Psoas muscle (tissue), 7 donors: ENCODE measurements at regions not wholly inside any gene's neighbourhood (a gene's known extent, or its start where the extent isn't known, plus 50 kb on each side); places are given as distances from the start of the nearest gene placed in this dataset.

Experiments used
- ATAC-seq, 4 donors: fragments of 200-7000 bp; cut with Tn5 transposase; one replicate each; pipeline ENCODE4 v1.9.1; 2020; ENCODE audit warnings: moderate library complexity in 3 of 4, mild to moderate bottlenecking in 2 of 4
- DNase-seq, 2 donors: peaks; one replicate each; pipeline ENCODE4 v3.0.0-alpha.2; 2020
- H3K27ac ChIP-seq: fragments of 200-600 bp; one replicate; pipeline ENCODE4 v1.8.0; 2022
- H3K27me3 ChIP-seq, 3 donors: fragments of 200-600 bp in 1 of 3; one replicate each; pipeline versions ENCODE4 v1.6.1 to v1.8.0; 2013 to 2022; ENCODE audit warnings: low read length in 2 of 3, mild to moderate bottlenecking in 2 of 3, moderate library complexity in 1 of 3; ENCODE audit not compliant: insufficient read depth in 3 of 3
- H3K36me3 ChIP-seq, 2 donors: fragments of 200-600 bp in 1 of 2; one replicate each; pipeline versions ENCODE4 v1.6.1 to v1.8.0; 2013 to 2022; ENCODE audit warnings: low read depth in 1 of 2, mild to moderate bottlenecking in 1 of 2, moderate library complexity in 1 of 2; ENCODE audit not compliant: insufficient read depth in 1 of 2
- H3K4me1 ChIP-seq: fragments of 200-600 bp; one replicate; pipeline ENCODE4 v1.8.0; 2022
- H3K4me3 ChIP-seq: fragments of 200-600 bp; one replicate; pipeline ENCODE4 v1.8.0; 2022; ENCODE audit warnings: mild to moderate bottlenecking
- H3K9me3 ChIP-seq: fragments of 200-600 bp; one replicate; pipeline ENCODE4 v1.8.0; 2022
- WGBS, 3 donors: extraction: QIAGEN DNeasy Blood & Tissue Kit; methylation state at CpG; one replicate each; pipeline versions ENCODE4 v1.1.6 to v1.1.7; 2013; 5-methylcytosine and 5-hydroxymethylcytosine counted together
- intact Hi-C, 2 donors: fragments of 100-400 bp; cut with DNase I; formaldehyde crosslinking; loops; one replicate each; pipeline versions ENCODE4 v1.11.0 to v1.14.2; 2022
- TF ChIP-seq, protein P1 (sequence below): fragments of 200-600 bp; IDR thresholded peaks from one replicate; pipeline ENCODE4 v1.8.0; 2022; ENCODE audit warnings: antibody characterized with exemption
- donor health status: healthy with polysubstance abuse.
- donor health status: DM: no; HTN: no; CAD: no; lungs with moderate emphysema.
- donor health status: Bipolar disorder and iron deficiency.
- donor health status: healthy.
- donor health status: DM: yes; HTN: yes; CAD: no.
- donor health status: DM: no; HTN: no; CAD: no.
- donor health status: DM: yes; HTN: yes; CAD: no.

DNA sequence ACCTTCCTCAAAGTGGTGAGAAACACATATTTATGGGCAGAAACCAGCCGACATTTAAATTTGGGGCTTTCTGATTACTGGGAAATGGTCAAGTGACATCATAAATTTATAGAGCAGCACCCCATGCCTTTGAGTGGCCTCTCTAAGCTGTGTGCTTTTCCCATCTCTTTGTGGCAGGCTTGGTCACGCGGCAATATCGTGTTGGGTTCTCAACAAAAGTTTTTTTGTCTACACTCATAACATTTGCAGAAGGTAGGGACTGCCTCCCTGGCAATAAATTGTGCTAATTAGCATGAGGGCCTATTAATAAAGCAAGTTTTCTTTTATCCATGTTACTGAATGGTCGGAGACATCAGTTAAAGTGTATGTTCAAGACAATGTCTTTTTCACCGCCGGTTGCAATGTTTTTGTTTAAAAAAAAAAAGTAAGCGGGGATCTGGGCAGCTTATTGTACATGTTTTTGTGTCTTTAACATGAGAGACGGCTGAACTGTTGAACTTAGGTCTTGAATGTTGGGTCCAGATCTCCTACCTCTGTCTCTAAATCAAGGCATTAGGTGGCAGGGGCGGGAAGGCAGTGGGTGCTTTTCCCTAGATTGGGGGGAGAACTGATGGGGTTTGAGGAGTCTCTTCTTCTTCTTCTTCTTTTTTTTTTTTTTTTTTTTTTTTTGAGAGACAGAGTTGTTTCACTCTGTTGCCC, 193.3 kb downstream of the PHETA1 start:
- Histone ChIP-seq H3K36me3 (no peaks in the 10 kb centered on the region), H3K27ac (no peak overlapping the region), H3K27me3 (peaks cover 0 to 41% (median 6%) of the 10 kb centered on the region in 3 donors), H3K9me3 (no peaks in the 10 kb centered on the region), H3K4me3 (no peak overlapping the region), H3K4me1 (no peaks in the 10 kb centered on the region)
- DNase-seq (no peak), ATAC-seq (no peak)
- 46 to 52% (median 50%) methylated on average over 10 of the region's 10 CpGs for WGBS, 3 donors
- intact Hi-C loops: loop anchor here in 1 of 2 donors (10.0 kb wide), 1 partner anchor 241 kb away; no protein-coding TSS in a partner anchor
- TF ChIP-seq, protein P1, sequence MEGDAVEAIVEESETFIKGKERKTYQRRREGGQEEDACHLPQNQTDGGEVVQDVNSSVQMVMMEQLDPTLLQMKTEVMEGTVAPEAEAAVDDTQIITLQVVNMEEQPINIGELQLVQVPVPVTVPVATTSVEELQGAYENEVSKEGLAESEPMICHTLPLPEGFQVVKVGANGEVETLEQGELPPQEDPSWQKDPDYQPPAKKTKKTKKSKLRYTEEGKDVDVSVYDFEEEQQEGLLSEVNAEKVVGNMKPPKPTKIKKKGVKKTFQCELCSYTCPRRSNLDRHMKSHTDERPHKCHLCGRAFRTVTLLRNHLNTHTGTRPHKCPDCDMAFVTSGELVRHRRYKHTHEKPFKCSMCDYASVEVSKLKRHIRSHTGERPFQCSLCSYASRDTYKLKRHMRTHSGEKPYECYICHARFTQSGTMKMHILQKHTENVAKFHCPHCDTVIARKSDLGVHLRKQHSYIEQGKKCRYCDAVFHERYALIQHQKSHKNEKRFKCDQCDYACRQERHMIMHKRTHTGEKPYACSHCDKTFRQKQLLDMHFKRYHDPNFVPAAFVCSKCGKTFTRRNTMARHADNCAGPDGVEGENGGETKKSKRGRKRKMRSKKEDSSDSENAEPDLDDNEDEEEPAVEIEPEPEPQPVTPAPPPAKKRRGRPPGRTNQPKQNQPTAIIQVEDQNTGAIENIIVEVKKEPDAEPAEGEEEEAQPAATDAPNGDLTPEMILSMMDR: no peak

DNA sequence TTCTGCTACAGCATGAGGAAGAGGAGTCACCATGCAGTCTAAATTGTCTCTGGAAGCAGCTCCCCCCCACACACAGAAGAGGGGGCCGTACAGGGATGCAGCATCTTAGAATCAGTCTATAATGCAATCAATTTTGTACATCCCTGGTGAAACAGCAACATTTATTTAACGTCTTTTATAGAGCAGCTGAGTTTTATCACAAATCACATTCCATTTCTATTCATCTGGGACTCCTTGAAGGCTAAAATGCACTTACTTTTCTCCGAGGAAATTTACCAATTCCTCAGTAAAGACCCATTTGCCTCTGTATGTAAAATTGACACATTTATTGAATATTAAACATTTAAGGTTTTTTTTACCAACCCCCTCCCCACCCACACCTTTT, 193.9 kb downstream of the PHETA1 start:
- Histone ChIP-seq H3K27ac (no peak overlapping the region), H3K4me1 (no peaks in the 10 kb centered on the region), H3K36me3 (no peaks in the 10 kb centered on the region), H3K9me3 (no peaks in the 10 kb centered on the region), H3K27me3 (peaks cover 0 to 35% (median 4%) of the 10 kb centered on the region in 3 donors), H3K4me3 (no peak overlapping the region)
- ATAC-seq (no peak), DNase-seq (no peak)
- TF ChIP-seq, protein P1: no peak
- WGBS, 3 donors: 8 to 19% (median 15%) methylated on average over 3 of the region's 3 CpGs
- intact Hi-C loops: loop anchor here in 1 of 2 donors (5.0 to 10.0 kb wide), 2 partner anchors 153 to 240 kb away; no protein-coding TSS in a partner anchor

DNA sequence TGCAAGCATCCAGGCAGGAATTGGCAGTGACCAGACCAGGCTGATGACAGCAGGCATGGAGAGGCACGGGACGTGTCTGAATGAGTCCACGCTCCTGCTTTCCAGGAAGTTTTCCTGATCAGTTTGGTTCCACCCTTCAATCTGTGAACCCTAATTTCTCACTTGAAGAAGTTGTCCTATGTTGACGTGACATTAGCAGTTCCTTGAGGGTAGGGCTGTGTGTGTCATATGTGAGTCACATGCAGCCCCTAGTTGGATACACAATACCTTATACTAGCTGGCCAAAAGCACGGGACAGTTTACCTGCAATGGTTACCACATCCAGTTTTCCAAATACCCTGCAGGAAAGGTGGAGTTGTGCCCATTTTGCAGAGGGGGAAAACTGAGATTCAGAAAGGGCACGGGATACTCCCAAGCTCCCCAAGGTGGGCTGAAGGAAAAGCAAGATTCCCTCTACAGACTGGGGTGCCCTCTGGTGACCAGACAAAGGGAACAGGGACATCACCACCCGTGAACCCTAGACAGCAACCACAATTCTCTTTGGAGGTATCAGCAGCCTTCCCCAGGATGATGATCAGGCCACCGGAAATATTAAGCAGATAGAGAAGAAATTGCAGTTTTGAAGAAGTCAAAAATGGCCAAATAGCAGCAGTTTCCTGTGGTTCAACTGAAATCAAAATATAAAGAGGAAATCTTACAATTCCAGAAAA, 194.5 kb downstream of the PHETA1 start:
- 51 to 56% (median 54%) methylated on average over 8 of the region's 8 CpGs for WGBS, 3 donors

DNA sequence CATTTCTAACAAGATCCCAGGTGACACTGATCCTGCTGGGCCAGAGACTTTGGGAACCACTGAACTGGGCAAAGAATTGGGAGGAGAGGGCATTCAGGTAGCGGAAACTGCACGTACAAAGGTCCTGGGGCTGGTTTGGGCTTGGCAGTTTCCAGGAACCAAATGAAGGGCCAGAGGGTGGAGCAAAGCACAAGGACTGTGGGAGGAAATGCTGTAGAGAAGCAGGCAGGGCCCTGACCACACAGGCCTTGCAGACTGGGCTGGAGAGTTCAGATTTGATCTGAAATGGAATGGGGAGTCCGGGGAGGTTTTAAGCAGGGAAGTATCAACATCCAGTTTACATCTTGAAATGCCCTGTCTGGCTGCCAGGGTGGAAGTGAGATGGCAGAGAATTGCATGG, 195.1 kb downstream of the PHETA1 start:
- no peak overlapping the region for H3K27ac ChIP-seq
- no peak overlapping the region for H3K4me3 ChIP-seq
- peaks cover 0 to 27% (median 6%) of the 10 kb centered on the region in 3 donors for H3K27me3 ChIP-seq
- ATAC-seq (no peak), DNase-seq (no peak)
- 84 to 93% (median 88%) methylated on average over 3 of the region's 3 CpGs for WGBS, 3 donors
- no peaks in the 10 kb centered on the region for H3K4me1 ChIP-seq
- no peaks in the 10 kb centered on the region for H3K9me3 ChIP-seq
- TF ChIP-seq, protein P1: no peak
- no peaks in the 10 kb centered on the region for H3K36me3 ChIP-seq
- intact Hi-C loops: loop anchor here in 1 of 2 donors (5.0 to 10.0 kb wide), 2 partner anchors 152 to 239 kb away; no protein-coding TSS in a partner anchor

More for the DNA sequence above, 194.5 kb downstream of the PHETA1 start:
- Histone ChIP-seq H3K27ac (no peak overlapping the region), H3K4me1 (no peaks in the 10 kb centered on the region), H3K36me3 (no peaks in the 10 kb centered on the region), H3K4me3 (no peak overlapping the region), H3K9me3 (no peaks in the 10 kb centered on the region), H3K27me3 (peaks cover 0 to 30% (median 4%) of the 10 kb centered on the region in 3 donors)
- ATAC-seq (peak in 1 of 4 donors; percentile 60), DNase-seq (no peak)
- TF ChIP-seq, protein P1: peak; percentile 18
- intact Hi-C loops: loop anchor here in 1 of 2 donors (5.0 to 10.0 kb wide), 2 partner anchors 152 to 240 kb away; no protein-coding TSS in a partner anchor
